Left lung (tissue), 4 donors: ENCODE measurements at regions not wholly inside any gene's neighbourhood (a gene's known extent, or its start where the extent isn't known, plus 50 kb on each side); places are given as distances from the start of the nearest gene placed in this dataset.

Experiments
- ATAC-seq: fragments of 200-7000 bp; cut with Tn5 transposase; one replicate; pipeline ENCODE4 v1.9.1; 2020; ENCODE audit warnings: moderate library complexity
- DNase-seq, 4 donors: peaks; one replicate each; pipeline ENCODE4 v3.0.0-alpha.2; 2013 to 2020
- H3K27ac ChIP-seq, 2 donors: fragments of 200-600 bp; sonication (generic) in 1 of 2; one replicate each; pipeline versions ENCODE4 v1.5.0 to v1.8.0; 2020 to 2021
- H3K27me3 ChIP-seq, 2 donors: fragments of 200-600 bp; sonication (generic) in 1 of 2; one replicate each; pipeline versions ENCODE4 v1.5.0 to v1.8.0; 2020 to 2021
- H3K36me3 ChIP-seq, 2 donors: fragments of 200-600 bp; sonication (generic) in 1 of 2; one replicate each; pipeline versions ENCODE4 v1.5.0 to v1.8.0; 2020 to 2021
- H3K4me1 ChIP-seq, 2 donors: fragments of 200-600 bp; one replicate each; pipeline ENCODE4 v1.8.0; 2021
- H3K4me3 ChIP-seq, 2 donors: fragments of 200-600 bp; sonication (generic) in 1 of 2; one replicate each; pipeline versions ENCODE4 v1.5.0 to v1.8.0; 2020 to 2021; ENCODE audit warnings: mild to moderate bottlenecking in 1 of 2
- H3K9me3 ChIP-seq, 2 donors: fragments of 200-600 bp; sonication (generic) in 1 of 2; one replicate each; pipeline versions ENCODE4 v1.5.0 to v1.8.0; 2020 to 2021
- intact Hi-C, 2 donors: fragments of 100-400 bp; cut with DNase I; formaldehyde crosslinking; loops; one replicate each; pipeline versions ENCODE4 v1.11.2 to v1.14.2; 2022
- TF ChIP-seq, protein P1 (sequence below), 2 donors: fragments of 200-600 bp; sonication (generic) in 1 of 2; IDR thresholded peaks; one replicate each; pipeline versions ENCODE4 v1.5.0 to v1.8.0; 2021; ENCODE audit warnings: antibody characterized with exemption in 2 of 2
- donor health status: DM: no; HTN: yes; CAD: no.
- donor health status: DM: no; HTN: no; CAD: no.

DNA sequence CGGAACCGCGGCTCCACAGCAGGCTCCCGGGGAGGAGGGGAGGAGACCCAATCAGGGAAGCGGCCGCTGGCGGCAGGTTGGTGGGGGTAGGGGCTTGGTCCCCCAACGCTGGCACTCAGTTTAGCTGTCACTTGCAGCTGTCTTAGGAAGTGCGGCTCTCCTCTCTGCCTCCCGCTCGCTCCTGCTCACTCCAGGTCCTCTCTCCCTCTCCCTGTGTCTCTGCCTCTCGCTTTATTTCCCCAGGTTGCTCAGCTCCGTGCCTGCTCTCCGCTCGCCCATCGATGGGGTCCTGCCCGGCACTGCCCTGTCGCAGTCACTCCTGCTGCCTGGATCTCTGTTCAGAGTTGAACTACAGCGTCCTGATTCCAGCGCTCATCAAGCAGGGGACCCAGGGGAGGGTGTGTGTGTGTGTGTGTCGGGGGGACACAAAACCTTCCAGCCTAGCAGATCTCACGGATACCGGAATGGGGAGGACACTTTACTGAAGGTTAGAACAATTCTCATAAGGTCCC is 145.6 kb downstream of the ENGASE start:
- peak in 1 of 4 donors; percentile 70 for DNase-seq
- intact Hi-C loops: no loop called here
- TF ChIP-seq, protein P1, sequence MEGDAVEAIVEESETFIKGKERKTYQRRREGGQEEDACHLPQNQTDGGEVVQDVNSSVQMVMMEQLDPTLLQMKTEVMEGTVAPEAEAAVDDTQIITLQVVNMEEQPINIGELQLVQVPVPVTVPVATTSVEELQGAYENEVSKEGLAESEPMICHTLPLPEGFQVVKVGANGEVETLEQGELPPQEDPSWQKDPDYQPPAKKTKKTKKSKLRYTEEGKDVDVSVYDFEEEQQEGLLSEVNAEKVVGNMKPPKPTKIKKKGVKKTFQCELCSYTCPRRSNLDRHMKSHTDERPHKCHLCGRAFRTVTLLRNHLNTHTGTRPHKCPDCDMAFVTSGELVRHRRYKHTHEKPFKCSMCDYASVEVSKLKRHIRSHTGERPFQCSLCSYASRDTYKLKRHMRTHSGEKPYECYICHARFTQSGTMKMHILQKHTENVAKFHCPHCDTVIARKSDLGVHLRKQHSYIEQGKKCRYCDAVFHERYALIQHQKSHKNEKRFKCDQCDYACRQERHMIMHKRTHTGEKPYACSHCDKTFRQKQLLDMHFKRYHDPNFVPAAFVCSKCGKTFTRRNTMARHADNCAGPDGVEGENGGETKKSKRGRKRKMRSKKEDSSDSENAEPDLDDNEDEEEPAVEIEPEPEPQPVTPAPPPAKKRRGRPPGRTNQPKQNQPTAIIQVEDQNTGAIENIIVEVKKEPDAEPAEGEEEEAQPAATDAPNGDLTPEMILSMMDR (IDR thresholded peaks at IDR 0.05): no peak
- H3K4me3 ChIP-seq: no peak overlapping the region
- H3K27me3 ChIP-seq: peaks cover 31 to 100% of the 10 kb centered on the region in 2 donors
- H3K27ac ChIP-seq: no peak overlapping the region
- no peaks in the 10 kb centered on the region for H3K9me3 ChIP-seq
- peaks cover 0 to 5% of the 10 kb centered on the region in 2 donors for H3K4me1 ChIP-seq
- no peak for ATAC-seq
- H3K36me3 ChIP-seq: no peaks in the 10 kb centered on the region

DNA sequence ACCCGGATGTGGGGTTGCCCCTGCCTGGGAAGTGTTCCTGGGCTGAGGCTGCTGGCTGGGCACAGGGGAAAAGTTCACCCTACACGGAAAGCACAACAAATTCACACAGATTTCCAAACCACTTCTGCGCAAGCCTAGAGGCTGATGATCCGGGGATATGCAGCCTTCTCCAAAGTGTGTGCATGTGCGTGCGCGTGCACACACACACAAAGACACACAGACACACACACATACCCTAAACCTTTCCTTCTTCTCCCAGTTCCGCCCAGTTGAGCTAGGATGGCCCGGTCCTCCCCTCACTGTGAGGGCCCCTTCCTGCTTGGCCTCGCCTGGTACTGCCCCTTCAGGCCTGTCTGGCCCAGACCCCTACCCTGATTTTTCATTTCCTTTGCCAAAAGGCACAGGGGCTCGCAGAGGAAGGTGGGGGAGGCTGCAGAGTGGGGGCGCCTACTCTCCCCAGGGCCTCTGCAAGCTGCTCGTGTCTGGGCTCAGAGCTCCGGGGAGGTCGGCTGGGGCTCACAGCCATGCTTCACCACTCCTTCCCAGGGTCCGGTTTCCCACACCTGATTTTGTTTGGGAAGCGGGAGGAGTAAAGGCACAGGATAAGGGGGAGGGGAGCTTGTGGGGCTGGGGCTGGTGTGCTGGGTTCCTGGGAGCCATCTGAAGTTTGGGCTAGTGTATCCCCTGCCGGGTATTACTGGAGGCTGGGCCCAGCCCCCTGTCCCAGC is 144.7 kb downstream of the ENGASE start:
- Histone ChIP-seq H3K27ac (no peak overlapping the region), H3K4me3 (no peak overlapping the region), H3K27me3 (peaks cover 31 to 100% of the 10 kb centered on the region in 2 donors), H3K9me3 (no peaks in the 10 kb centered on the region), H3K36me3 (no peaks in the 10 kb centered on the region), H3K4me1 (peaks cover 0 to 5% of the 10 kb centered on the region in 2 donors)
- TF ChIP-seq, protein P1 (IDR thresholded peaks at IDR 0.05): no peak
- intact Hi-C loops: no loop called here
- DNase-seq (peak in 1 of 4 donors; percentile 57), ATAC-seq (no peak)

DNA sequence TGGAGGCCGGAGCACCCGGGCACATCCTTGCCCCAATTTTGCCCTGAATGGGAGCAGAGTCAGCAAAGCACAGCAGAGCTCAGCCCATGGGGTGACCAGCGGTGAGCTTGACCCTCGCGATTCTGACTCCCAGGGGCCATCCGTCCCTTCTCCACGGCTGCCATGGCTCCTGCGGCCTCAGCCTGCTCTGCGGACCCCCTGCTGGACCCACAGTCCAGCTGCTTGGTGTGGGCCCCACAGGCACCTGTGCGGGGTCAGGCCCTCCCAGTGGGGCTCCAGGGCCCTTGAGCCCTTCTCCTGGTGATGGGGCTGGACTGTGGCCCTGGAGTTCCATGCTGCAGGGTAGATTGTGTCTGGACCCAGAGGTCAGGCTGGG is 144.2 kb downstream of the ENGASE start:
- no peak overlapping the region for H3K4me3 ChIP-seq
- H3K27ac ChIP-seq: no peak overlapping the region
- intact Hi-C loops: no loop called here
- TF ChIP-seq, protein P1 (IDR thresholded peaks at IDR 0.05): no peak
- DNase-seq (peak in 1 of 4 donors; percentile 67), ATAC-seq (no peak)
- H3K27me3 ChIP-seq: peaks cover 31 to 100% of the 10 kb centered on the region in 2 donors
- H3K9me3 ChIP-seq: no peaks in the 10 kb centered on the region
- H3K4me1 ChIP-seq: peaks cover 0 to 5% of the 10 kb centered on the region in 2 donors
- H3K36me3 ChIP-seq: no peaks in the 10 kb centered on the region

DNA sequence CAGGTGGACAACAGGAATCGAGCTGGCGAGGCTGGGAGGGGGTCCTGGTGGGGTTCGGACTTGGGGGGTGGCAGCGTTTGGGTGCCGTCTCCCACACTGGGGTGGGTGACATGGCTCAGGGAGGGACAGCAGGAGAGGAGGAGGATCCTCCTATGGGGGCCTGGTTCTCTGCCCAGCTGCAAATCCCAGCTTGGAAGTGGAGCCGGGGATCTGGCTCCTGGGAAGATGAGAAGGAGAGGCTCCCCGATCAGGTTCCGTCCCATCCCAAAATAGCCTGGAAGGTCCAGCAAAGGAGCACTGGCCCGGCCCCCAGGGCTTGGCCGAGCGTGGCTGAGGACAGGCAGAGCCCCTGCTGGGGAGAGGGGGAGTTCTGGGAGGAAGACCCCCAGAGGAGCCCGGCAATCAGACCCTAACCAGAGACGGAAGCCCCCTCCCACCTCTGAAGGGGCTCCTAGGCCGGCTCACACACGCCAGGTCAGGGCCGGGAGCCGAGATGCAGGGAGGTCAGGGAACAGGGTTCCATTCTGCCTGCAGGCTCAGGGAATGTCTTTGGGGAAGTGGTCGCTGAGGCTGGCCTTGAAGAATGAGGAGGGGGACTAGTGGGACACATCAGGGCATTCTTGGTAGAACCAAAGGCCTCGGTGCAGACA is 143.7 kb downstream of the ENGASE start:
- intact Hi-C loops: no loop called here
- Histone ChIP-seq H3K27me3 (peaks cover 31 to 100% of the 10 kb centered on the region in 2 donors), H3K36me3 (no peaks in the 10 kb centered on the region), H3K27ac (no peak overlapping the region), H3K4me1 (peaks cover 0 to 5% of the 10 kb centered on the region in 2 donors), H3K9me3 (no peaks in the 10 kb centered on the region), H3K4me3 (no peak overlapping the region)
- peak in 1 of 4 donors; percentile 55 for DNase-seq
- TF ChIP-seq, protein P1 (IDR thresholded peaks at IDR 0.05): no peak
- no peak for ATAC-seq

DNA sequence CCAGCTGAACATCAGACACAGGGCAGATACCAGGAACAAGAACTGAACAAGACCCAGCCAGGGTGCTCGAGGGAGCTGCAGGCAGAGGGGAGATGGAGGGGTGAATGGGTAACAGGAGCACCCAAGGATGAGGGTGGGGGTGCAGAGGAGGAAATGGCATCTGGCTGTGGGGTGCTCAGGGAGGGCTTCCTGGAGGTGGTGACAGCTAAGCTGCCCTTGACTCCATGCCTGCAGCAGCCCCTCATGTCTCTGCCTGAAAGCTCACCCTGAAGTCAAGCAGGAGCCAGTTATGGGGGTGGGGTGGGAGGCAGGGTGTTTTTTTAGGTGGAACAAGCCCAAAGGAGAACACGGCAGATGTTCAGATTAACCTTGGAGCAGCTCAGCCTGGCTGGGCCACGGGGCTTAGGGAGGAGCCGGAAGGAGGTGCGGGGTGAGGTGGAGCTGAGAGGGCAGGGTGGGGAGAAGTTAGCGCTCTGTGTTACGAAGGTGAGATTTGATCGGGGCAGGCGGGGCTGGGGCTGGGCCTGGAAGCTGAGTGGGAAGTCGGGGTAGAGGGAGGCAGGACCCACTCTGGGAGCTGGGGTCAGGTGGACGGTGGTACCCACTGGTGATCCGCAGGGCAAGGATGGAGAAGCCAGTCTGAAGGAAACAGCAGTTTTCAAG is 143.0 kb downstream of the ENGASE start:
- Histone ChIP-seq H3K9me3 (no peaks in the 10 kb centered on the region), H3K27ac (no peak overlapping the region), H3K4me3 (no peak overlapping the region), H3K36me3 (no peaks in the 10 kb centered on the region), H3K4me1 (peaks cover 0 to 5% of the 10 kb centered on the region in 2 donors), H3K27me3 (peaks cover 31 to 100% of the 10 kb centered on the region in 2 donors)
- ATAC-seq: no peak
- intact Hi-C loops: no loop called here
- DNase-seq: peak in 1 of 4 donors; percentile 73
- TF ChIP-seq, protein P1 (IDR thresholded peaks at IDR 0.05): no peak
